HG03460 (cell line): ENCODE measurements at regions not wholly inside any gene's neighbourhood (a gene's known extent, or its start where the extent isn't known, plus 50 kb on each side); places are given as distances from the start of the nearest gene placed in this dataset.

ENCODE experiments used
- ATAC-seq: cut with Tn5 transposase; IDR thresholded peaks from one replicate; pipeline ENCODE4 v1.9.1; 2021; ENCODE audit not compliant: unreplicated experiment

DNA sequence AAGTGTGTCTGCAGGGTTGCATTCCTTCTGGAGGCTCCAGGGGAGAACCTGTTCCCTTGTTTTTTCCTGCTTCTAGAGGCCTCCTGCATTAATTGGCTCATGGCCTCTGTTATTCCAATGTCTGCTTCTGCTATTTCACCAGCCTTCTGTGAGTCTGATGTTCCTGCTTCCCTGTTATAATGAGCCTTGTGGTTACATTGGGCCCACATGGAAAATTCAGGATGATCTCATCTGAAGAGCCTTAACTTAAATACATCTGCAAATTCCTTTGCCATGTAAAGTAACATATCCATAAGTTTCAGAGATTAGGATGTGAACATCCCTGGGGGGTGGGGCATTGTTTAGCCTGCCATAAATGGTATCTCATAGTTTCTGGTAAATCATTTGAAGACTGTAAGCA, 181.1 kb downstream of the RWDD3 start:
- ATAC-seq = no peak

DNA sequence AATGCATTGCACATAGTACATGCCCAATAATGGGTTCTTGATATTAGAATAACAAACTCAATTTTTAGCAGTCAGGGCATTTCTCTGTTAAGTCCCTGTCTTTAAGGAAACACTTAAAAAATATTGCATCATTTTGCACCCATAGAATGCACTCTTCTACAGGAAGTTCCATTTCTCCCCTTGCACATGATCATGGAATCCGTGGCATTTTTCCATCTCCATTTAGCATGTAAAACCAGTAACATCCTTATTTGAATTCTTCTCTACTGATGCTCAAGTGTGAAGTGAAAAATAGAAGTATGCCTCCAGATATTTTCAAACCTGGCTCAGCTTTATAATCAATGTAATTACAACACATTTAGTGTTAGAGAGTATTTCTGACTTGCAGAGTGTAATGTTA, 192.8 kb downstream of the RWDD3 start:
- no peak for ATAC-seq

- no peak for ATAC-seq
Measured at GRCh38 chr1:95427525-95427924, 193.5 kb downstream of the RWDD3 start.

GRCh38 chr1:95431235-95431634, 197.2 kb downstream of the RWDD3 start:
- no peak for ATAC-seq

- no peak for ATAC-seq
Measured at GRCh38 chr1:95435611-95436010, 201.6 kb downstream of the RWDD3 start.

GRCh38 chr1:95437011-95437410, 203.0 kb downstream of the RWDD3 start:
- ATAC-seq = no peak

GRCh38 chr1:95437781-95438180, 203.8 kb downstream of the RWDD3 start:
- ATAC-seq = no peak

DNA sequence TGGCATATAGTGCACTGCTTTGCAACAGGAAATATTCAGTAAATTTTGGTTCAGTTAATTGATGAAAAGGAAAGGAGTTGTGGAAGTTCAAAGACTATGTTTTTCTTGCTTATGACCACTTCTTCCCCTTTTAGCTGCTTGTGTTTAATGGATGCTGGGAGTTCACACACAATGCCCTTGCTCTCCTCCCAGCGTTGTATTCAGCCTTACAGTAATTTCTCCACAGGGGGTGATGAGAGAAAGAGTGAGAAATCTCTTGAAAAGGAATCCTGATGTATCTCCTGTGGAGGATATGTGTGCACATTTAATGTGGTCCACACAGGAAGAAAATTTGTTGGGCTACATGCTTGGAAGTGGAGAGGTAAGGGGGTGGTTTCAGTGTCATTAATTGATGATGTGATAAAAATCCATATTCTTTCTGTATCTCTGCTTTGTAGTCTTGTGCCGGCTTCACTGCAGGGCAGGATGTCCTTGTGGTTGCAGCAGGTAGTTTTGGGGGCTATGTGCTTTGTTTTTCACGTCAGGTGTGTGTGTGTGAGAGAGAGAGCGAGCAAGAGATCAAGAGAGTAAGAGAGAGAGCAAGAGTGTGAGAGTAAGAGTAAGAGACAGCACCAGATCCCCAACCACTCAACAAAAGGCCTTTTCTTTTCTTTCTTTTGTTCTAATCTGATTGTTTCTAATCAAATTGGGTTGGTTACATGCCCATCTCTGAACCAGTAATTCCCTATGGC, 204.4 kb downstream of the RWDD3 start:
- ATAC-seq = no peak

DNA sequence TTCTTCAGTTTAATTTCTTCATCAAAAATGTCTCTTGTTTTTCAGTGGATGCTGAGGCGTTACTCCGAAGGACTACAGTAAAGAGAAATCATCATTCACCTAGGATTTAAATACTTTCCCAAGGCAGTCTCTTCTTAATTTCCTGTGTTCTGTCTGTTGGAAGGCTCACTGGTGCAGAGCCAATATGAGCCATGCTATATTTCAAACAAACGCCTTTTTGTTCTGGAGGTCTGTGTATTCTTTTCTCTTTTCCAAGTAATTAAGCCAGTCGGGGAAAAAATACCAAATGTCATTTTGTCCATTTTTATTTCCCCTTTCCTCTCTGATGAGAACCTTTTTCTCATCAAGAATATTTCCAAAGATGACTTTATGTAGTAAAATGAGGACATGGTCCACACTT, 206.5 kb downstream of the RWDD3 start:
- ATAC-seq = no peak

- ATAC-seq = no peak
Measured at GRCh38 chr1:95449516-95449915, 215.5 kb downstream of the RWDD3 start.

GRCh38 chr1:95451054-95451453, 217.0 kb downstream of the RWDD3 start:
- ATAC-seq = no peak

DNA sequence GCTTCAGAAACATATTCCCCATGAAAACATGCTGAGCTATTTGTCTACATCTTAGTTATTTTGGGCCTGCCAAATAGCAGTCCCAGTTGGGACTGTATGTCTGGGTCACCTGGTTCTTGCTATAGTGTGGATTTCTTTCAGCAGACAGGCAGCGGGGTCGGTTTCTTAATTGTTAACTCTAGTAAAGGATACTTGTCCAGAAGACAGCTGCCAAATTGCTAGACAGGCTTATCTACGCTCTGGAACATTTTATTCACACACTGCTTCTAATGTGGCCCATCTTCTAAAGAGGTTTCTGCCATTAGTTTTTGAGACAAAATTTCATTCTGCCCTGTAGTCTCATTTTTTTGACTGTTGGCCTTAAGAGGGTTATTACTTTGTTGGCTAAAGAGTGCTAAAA, 217.9 kb downstream of the RWDD3 start:
- no peak for ATAC-seq

DNA sequence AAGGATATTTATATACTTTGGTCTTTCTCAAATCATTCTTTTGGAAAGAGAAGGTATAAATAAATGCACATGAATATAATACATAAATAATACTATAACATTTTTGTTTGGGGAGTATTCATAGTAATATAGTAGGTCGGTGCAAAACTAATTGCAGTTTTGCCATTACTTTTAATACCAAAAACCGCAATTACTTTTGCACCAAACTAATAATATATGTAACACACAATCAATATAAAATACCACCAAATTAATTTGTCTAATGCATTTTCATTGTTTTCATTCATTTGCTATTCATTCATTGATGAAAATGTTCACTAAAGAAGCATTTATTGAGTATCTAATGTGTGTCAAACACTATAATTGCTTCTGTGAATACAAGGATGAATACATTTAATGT, 219.0 kb downstream of the RWDD3 start:
- no peak for ATAC-seq

GRCh38 chr1:95467036-95467435, 233.0 kb downstream of the RWDD3 start:
- ATAC-seq = no peak

DNA sequence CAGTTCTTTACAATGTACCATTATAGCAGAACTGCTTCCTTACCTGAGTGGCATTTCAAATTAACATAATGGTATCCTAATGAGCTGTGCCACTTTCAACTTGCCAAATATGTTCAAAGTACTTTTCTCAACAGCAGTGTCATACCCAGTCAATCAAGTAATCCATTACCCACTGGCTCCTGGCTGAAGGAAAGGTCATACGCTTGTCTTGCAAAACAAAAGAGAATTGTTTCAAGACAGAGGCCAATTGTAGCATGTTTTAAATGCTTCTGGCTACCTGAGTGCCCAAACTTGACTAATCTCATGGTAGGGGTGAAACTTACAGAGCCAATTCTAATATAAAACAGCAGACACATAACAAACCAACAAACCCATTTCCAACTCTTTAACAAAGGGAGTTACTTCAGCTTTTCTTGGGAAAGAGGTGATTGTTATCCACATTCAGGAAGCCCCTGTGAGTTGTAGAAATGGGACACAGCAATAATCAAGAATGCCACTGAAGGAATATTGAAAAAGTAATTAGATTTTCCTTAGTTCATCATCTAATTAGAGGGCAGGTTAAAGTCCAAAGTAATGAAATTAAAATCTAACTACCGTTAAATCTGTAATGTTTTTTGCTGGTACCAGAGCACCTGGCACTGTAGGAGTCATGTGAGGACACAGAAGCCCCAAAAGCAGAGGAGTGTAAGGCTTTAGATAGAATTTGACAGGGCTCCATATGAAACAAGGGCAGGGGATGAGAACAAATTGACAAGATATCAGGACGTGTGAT, 241.9 kb downstream of the RWDD3 start:
- ATAC-seq = no peak

GRCh38 chr1:95496307-95496706, 262.3 kb downstream of the RWDD3 start:
- no peak for ATAC-seq

GRCh38 chr1:95496773-95497172, 262.8 kb downstream of the RWDD3 start:
- ATAC-seq = no peak

- ATAC-seq = no peak
Measured at GRCh38 chr1:95497566-95497965, 263.6 kb downstream of the RWDD3 start.

GRCh38 chr1:95503278-95504030, 269.4 kb downstream of the RWDD3 start:
- ATAC-seq = no peak

DNA sequence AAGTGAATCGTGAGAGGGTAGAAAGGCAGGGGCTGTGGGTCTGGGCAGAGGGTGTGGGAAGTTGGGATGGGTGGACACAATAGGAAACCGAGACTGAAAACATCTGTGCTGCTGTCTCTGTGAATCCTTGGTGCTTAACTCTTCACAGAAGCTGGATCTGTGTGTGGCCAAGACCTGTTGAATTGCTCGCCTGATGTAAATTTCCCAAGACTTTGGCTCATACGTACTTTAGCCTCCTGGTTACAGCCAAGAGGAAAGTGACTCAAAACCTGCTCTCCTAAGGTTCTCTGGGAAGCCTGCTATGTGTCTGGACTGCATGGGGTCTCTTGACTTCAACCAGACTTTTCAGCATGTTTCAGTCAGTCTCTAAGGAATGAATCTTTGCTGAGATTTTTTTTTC, 270.3 kb downstream of the RWDD3 start:
- ATAC-seq = no peak

DNA sequence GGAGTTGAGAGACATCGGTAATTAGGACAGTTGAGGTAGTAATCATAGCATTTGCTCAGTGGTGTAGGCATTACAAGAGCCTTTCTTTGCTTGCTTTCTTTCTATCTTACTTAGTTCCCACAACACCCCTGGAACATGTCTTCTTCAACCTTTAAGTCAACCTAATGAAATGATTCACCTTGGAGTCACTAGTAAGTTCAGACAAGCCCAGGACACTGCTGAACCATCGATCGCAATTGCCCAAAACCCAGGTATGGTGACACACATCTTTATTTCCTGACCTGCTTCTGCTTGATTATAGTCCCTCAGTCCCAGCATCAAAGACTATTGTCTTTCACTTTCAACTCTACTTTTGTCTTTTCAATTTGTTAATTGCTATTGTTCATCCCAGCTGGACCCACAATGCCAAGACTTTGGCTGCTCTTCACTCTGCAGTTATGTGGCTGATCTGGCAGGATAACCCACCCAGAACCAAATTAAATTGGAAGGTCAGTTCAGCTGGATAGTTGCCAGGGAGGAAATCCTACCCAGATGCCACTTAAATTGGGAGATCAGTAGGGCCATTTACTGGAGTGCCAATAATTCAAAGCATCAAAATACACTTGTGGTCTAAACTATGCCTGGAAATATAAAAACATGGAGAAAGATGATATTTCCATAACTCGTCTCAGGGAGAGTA, 272.9 kb downstream of the RWDD3 start:
- no peak for ATAC-seq
